Right lung (tissue), 2 donors: ENCODE measurements at regions not wholly inside any gene's neighbourhood (a gene's known extent, or its start where the extent isn't known, plus 50 kb on each side); places are given as distances from the start of the nearest gene placed in this dataset.
A peak's percentile ranks its signal among the peaks of the same experiment; 100 is the strongest.

Source experiments
- DNase-seq, 2 donors: peaks; one replicate each; pipeline ENCODE4 v3.0.0-alpha.2; 2013

DNA sequence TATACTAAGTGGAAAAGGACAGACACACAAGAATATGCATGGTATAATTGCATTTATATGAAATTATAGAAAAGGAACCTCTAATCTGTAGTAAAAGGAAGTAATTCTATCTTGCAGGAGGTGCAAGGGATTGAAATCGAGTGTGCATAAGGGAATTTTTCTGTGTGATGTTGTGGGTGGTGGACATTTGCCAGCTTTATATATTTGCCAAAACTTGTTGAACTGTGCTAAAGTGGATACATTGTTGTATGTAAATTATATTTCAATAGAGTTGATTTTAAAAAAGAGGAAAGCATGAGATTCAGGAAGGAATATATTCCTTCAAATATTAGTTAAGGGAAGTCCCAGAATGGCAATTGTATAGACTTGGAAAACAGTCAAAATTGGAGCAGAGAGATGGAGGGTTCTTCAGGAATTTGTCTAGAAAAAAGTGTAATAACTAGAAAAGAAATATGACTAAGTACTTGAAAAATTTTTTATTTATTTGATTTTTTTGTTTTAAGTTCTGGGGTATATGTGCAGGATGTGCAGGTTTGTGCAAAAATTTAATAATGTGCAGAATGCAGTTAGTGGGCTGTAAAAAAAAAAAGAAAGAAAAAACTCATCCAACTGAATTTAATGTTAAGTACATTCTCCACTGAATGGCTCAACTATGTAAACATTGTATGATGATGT lies 96.1 kb downstream of the ARL4A start:
- DNase-seq: no peak

DNA sequence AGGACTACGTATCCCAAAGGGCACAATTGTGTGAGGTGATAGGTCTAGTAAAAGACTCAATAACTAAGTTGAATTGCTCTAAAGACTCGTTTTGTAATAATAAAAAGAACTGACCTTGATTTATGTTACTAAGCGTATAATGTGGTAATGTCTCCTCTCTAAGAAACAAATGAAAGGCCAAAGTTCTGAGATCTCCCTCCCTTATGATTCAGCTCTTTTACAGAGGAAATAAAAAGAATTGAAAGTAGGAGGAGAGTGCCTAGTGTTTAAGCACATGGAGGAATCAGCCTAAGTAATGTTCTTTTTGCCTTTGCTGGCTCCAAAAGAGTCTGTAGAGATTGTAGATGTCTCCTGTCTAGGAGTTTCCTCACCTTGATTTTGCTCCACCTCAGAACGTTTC lies 98.0 kb downstream of the ARL4A start:
- no peak for DNase-seq

DNA sequence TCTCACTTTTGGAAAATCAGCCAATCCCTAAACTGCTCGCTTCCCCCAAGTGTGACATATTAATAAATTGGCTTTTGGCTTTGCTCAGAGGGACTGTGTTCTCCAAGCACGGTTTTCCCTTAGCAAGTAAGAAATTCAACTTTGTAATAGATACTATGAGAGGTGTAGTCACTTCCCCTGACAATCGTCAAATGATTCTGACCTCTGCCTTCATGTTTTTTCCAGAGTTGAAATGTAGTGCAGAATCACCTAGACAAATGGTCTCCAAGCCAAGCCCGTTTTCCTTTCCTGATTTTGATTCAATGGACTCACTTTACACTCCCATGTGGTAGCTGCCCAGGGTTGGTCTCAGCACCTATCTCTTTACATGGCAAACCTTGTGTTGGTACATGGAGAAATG lies 99.1 kb downstream of the ARL4A start:
- DNase-seq: no peak

GRCh38 chr7:12788171-12788570 lies 100.7 kb downstream of the ARL4A start:
- DNase-seq: no peak

- DNase-seq: no peak
Measured at GRCh38 chr7:12788591-12788990, 101.2 kb downstream of the ARL4A start.

DNA sequence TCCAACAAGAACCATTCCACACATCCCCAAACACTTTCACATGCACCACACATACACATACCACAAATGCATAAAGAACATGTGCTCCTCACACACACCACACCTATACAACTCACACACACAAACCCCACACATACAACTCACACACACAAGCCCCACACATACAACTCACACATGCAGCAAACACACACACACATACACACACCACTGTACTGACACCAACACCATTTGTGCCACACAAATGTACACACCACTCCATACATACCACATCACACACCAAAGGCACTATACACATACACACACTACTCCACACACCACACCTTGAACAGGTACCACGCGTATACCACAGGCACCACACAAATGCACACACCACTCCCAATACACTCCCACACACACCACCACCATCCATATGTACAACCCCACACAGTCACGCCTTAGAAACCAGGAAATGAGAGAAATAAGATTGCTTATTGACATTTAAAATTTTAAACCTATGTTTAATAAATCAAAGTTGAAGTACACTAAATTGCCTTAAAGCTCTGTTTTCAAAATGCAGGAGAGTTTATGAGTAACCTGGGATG lies 107.4 kb downstream of the ARL4A start:
- no peak for DNase-seq

GRCh38 chr7:12796397-12797127 lies 109.1 kb downstream of the ARL4A start:
- no peak for DNase-seq

- no peak for DNase-seq
Measured at GRCh38 chr7:12800486-12800885, 113.1 kb downstream of the ARL4A start.

DNA sequence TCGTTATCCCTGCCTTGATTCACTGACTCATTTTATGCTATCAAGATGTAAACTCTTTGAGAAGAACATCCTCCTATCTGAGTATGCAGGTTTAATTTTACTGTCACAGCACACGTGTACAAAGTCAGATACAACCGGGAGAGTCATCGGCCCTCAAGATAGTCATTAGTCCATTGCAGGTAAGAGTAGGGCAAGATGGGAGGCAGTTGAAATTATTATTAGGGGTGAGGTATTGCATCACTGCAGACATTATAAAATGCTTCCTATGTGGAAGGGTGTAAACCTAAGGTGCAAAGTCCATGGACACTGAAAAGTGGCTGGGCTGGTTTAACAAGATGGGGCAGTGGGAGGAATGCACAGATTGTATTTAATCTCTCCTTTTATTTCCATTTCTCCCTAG lies 113.7 kb downstream of the ARL4A start:
- peak in 1 of 2 donors; percentile 2 for DNase-seq

- no peak for DNase-seq
Measured at GRCh38 chr7:12802070-12802469, 114.6 kb downstream of the ARL4A start.

- DNase-seq: no peak
Measured at GRCh38 chr7:12803542-12803941, 116.1 kb downstream of the ARL4A start.

DNA sequence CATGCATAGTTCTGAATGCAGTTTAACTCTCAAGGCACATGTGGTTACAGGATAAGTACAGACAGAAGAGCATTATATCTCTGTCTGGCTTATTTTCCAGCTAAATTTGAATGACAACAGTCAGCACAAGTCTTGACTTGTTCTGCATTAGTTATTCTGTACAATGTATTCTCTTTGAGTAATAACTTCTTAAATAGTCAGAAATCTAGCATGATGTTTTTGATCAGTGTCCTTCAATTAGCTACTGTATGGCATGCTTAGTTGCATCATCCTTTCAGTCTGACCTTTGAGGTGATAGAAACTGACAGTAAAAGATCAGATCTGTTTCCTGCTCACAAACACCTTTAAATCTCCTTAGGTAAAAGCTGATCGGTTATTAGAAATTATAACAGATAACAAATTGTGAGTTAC lies 118.1 kb downstream of the ARL4A start:
- no peak for DNase-seq

- DNase-seq: no peak
Measured at GRCh38 chr7:12805957-12806356, 118.5 kb downstream of the ARL4A start.

DNA sequence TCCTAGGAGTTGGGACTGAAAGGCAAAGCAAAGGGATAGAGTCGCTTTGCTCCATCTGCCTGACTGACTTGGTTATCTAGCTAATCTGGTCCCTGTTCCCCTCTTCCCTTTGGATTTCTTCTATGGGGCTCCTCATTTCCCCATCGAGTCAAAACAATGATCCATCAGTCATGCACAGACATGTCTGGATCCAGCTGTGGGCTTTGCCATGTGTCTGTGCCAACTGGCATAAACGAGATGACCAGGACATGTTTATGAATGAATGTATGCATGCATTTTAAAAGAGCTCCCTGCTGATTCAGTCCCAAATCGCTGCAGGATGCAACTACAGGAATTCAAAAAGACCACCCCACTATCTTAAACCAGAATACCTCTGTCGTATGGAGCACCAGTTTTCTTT lies 122.0 kb downstream of the ARL4A start:
- DNase-seq: no peak

DNA sequence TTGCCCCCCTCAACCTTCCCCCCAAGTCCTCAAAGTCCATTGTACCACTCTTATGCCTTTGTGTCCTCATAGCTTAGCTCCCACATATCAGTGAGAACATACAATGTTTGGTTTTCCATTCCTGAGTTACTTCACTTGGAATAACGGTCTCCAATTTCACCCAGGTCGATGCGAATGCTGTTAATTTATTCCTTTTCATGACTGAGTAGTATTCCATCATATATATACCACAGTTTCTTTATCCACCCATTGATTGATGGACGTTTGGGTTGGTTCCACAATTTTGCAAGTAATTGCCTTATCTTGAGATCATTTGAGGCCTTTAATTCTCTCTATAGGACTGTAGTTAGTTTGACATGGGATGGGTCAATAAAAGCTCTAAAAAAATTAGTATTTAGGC lies 124.7 kb downstream of the ARL4A start:
- DNase-seq: no peak

- DNase-seq: no peak
Measured at GRCh38 chr7:12814107-12814506, 126.7 kb downstream of the ARL4A start.

DNA sequence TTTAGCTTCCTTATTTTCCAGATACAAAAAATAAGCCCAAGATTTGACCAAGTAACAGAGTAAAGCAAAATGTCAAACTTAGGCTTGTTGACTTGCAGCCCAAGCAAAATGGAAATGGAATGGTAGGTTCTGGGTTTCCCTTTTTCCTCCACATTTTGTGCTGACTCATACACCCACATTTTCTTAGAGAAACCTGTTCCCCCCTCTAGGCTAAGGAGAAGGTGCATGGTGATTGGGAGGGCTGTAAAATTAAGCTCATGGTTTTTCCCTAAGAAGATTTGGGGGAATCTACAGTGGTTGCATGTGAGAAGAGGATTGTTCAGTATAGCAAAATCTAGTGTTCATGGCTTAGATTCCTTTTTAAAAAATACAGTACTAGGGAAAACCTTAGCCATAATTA lies 127.4 kb downstream of the ARL4A start:
- DNase-seq: no peak

DNA sequence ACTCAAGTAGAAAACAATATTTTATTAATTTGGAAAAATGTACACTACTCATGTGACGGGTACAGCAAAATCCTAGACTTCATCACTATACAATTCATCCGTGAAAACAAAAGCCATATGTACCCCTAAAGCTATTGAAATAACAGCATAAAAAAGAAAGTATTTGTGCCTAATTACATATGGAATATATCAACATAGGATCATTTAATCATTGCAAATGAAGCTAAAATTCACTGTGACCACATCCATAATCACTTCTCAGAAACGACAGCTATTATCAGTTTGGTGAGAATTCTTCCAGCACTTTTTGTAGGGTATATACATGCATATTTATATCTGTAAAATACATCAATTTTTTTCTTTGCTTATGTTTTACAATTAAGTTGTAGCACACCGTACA lies 128.0 kb downstream of the ARL4A start:
- no peak for DNase-seq

- DNase-seq: no peak
Measured at GRCh38 chr7:12815871-12816270, 128.4 kb downstream of the ARL4A start.

DNA sequence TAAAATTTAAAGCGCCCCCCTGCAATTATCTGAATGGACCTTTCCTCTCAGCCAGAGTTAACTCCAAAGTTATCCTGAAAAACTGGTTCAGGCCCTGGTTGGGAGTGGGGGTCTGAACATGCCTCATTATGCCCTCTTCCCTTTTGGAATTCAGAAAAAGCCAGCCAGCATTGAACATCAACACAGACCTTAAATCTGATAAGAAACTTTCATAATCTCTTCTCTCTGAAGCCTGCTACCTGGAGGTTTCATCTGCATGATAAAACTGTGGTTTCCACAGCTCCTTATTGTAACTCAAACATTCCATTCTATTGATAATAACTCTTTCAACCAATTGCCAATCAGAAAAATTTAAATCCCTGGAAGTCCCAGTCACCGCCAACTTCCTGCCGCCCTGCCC lies 133.3 kb downstream of the ARL4A start:
- DNase-seq: no peak

- DNase-seq: no peak
Measured at GRCh38 chr7:12821746-12822145, 134.3 kb downstream of the ARL4A start.

- no peak for DNase-seq
Measured at GRCh38 chr7:12826079-12826478, 138.6 kb downstream of the ARL4A start.

DNA sequence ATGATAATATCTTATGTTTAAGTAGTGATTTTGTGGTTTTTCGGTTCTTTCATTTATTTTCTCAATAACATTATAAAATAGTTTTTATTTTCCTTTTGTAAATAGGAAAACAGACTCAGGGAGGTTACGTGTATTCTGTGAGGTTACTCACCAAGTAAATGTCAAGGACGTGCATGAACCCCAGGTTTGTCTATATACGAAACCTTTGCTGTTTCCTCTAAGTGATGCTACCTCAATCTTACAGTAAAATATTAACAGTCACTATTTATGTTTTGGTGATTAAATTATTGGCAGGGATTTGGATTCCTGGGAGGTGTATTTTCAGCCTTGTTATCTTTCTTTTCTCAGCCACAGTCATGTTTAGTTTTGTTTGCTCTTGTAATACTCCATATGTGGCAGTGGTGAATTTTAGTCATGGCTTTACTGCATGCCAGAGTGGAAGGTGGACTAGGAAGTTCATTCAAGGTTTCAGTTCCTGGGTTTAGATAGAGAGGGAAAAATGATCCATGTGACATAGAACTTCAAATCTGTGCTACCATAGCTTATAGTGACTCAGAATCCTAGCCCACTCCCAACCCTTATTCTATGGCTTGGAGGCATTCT lies 139.9 kb downstream of the ARL4A start:
- no peak for DNase-seq
